HUES48 (cell line): ENCODE measurements at regions not wholly inside any gene's neighbourhood (a gene's known extent, or its start where the extent isn't known, plus 50 kb on each side); places are given as distances from the start of the nearest gene placed in this dataset.

Source experiments
- H3K27ac ChIP-seq: one replicate; pipeline ENCODE4 v1.7.0; 2013; ENCODE audit warnings: low read depth, low read length, inconsistent platforms
- H3K27me3 ChIP-seq: 2 replicates; pipeline ENCODE4 v1.6.1; 2013; ENCODE audit warnings: mild to moderate bottlenecking, low read length; ENCODE audit not compliant: control insufficient read depth, insufficient read depth
- H3K36me3 ChIP-seq: 2 replicates; pipeline ENCODE4 v1.6.1; 2013; ENCODE audit warnings: low read length; ENCODE audit not compliant: control insufficient read depth, insufficient read depth
- H3K4me1 ChIP-seq: 2 replicates; pipeline ENCODE4 v1.6.1; 2013; ENCODE audit warnings: mild to moderate bottlenecking, low read length; ENCODE audit not compliant: control insufficient read depth, insufficient read depth
- H3K4me3 ChIP-seq: 2 replicates; pipeline ENCODE4 v1.5.1; 2013; ENCODE audit warnings: mild to moderate bottlenecking, low read depth, low read length
- H3K9ac ChIP-seq: 2 replicates; pipeline ENCODE4 v1.6.1; 2013; ENCODE audit warnings: mild to moderate bottlenecking, low read depth, low read length, moderate library complexity
- H3K9me3 ChIP-seq: 2 replicates; pipeline ENCODE4 v1.6.1; 2013; ENCODE audit warnings: low read length; ENCODE audit not compliant: control insufficient read depth, insufficient read depth

GRCh38 chr22:34045311-34045710 lies 125.0 kb upstream of the LARGE1 start:
- Histone ChIP-seq H3K9me3 (no peaks in the 10 kb centered on the region), H3K4me3 (no peak overlapping the region), H3K9ac (no peak overlapping the region), H3K27me3 (no peaks in the 10 kb centered on the region), H3K27ac (no peak overlapping the region), H3K36me3 (no peaks in the 10 kb centered on the region), H3K4me1 (no peaks in the 10 kb centered on the region)

- H3K9me3 ChIP-seq = peaks cover 21% of the 10 kb centered on the region
- no peak overlapping the region for H3K9ac ChIP-seq
- no peaks in the 10 kb centered on the region for H3K36me3 ChIP-seq
- H3K4me1 ChIP-seq = no peaks in the 10 kb centered on the region
- no peak overlapping the region for H3K4me3 ChIP-seq
- no peak overlapping the region for H3K27ac ChIP-seq
- H3K27me3 ChIP-seq = no peaks in the 10 kb centered on the region
These were observed 135.4 kb upstream of the LARGE1 start for GRCh38 chr22:34055525-34056200.

- Histone ChIP-seq H3K9ac (no peak overlapping the region), H3K36me3 (no peaks in the 10 kb centered on the region), H3K27ac (no peak overlapping the region), H3K4me3 (no peak overlapping the region), H3K27me3 (no peaks in the 10 kb centered on the region), H3K4me1 (no peaks in the 10 kb centered on the region), H3K9me3 (peaks cover 21% of the 10 kb centered on the region)
These were observed 137.4 kb upstream of the LARGE1 start for GRCh38 chr22:34057726-34058125.

- Histone ChIP-seq H3K4me3 (no peak overlapping the region), H3K27me3 (no peaks in the 10 kb centered on the region), H3K9ac (no peak overlapping the region), H3K27ac (no peak overlapping the region), H3K9me3 (peaks cover 5% of the 10 kb centered on the region; the same call in 1 of the 2 replicates), H3K4me1 (no peaks in the 10 kb centered on the region), H3K36me3 (no peaks in the 10 kb centered on the region)
These were observed 144.4 kb upstream of the LARGE1 start for GRCh38 chr22:34064696-34065095.

GRCh38 chr22:34067031-34067430 lies 146.8 kb upstream of the LARGE1 start:
- no peaks in the 10 kb centered on the region for H3K9me3 ChIP-seq

GRCh38 chr22:34068001-34068400 lies 147.7 kb upstream of the LARGE1 start:
- no peak overlapping the region for H3K9ac ChIP-seq
- H3K4me1 ChIP-seq = no peaks in the 10 kb centered on the region
- no peak overlapping the region for H3K27ac ChIP-seq
- no peaks in the 10 kb centered on the region for H3K27me3 ChIP-seq
- H3K4me3 ChIP-seq = no peak overlapping the region
- H3K9me3 ChIP-seq = no peaks in the 10 kb centered on the region
- H3K36me3 ChIP-seq = no peaks in the 10 kb centered on the region

More at GRCh38 chr22:34067031-34067430, 146.8 kb upstream of the LARGE1 start:
- Histone ChIP-seq H3K9ac (no peak overlapping the region), H3K27me3 (no peaks in the 10 kb centered on the region), H3K27ac (no peak overlapping the region), H3K36me3 (no peaks in the 10 kb centered on the region), H3K4me3 (no peak overlapping the region), H3K4me1 (no peaks in the 10 kb centered on the region)

GRCh38 chr22:34070051-34070450 lies 149.8 kb upstream of the LARGE1 start:
- Histone ChIP-seq H3K36me3 (no peaks in the 10 kb centered on the region), H3K27me3 (no peaks in the 10 kb centered on the region), H3K4me1 (no peaks in the 10 kb centered on the region), H3K9me3 (no peaks in the 10 kb centered on the region), H3K27ac (no peak overlapping the region), H3K9ac (no peak overlapping the region), H3K4me3 (no peak overlapping the region)

GRCh38 chr22:34070531-34070930 lies 150.3 kb upstream of the LARGE1 start:
- H3K27ac ChIP-seq = no peak overlapping the region
- H3K9me3 ChIP-seq = no peaks in the 10 kb centered on the region
- H3K4me1 ChIP-seq = no peaks in the 10 kb centered on the region
- H3K27me3 ChIP-seq = no peaks in the 10 kb centered on the region
- H3K9ac ChIP-seq = no peak overlapping the region
- no peaks in the 10 kb centered on the region for H3K36me3 ChIP-seq
- no peak overlapping the region for H3K4me3 ChIP-seq

GRCh38 chr22:34072585-34072984 lies 152.3 kb upstream of the LARGE1 start:
- no peaks in the 10 kb centered on the region for H3K9me3 ChIP-seq
- H3K9ac ChIP-seq = no peak overlapping the region
- no peak overlapping the region for H3K4me3 ChIP-seq

GRCh38 chr22:34080433-34080832 lies 160.2 kb upstream of the LARGE1 start:
- Histone ChIP-seq H3K27ac (no peak overlapping the region), H3K36me3 (no peaks in the 10 kb centered on the region), H3K4me3 (no peak overlapping the region), H3K4me1 (no peaks in the 10 kb centered on the region), H3K27me3 (no peaks in the 10 kb centered on the region), H3K9ac (no peak overlapping the region), H3K9me3 (no peaks in the 10 kb centered on the region)

More at GRCh38 chr22:34072585-34072984, 152.3 kb upstream of the LARGE1 start:
- no peaks in the 10 kb centered on the region for H3K36me3 ChIP-seq
- no peaks in the 10 kb centered on the region for H3K4me1 ChIP-seq
- H3K27me3 ChIP-seq = no peaks in the 10 kb centered on the region
- no peak overlapping the region for H3K27ac ChIP-seq

- peaks cover 4% of the 10 kb centered on the region; the same call in 1 of the 2 replicates for H3K9me3 ChIP-seq
- no peaks in the 10 kb centered on the region for H3K4me1 ChIP-seq
- H3K36me3 ChIP-seq = no peaks in the 10 kb centered on the region
- no peaks in the 10 kb centered on the region for H3K27me3 ChIP-seq
- no peak overlapping the region for H3K4me3 ChIP-seq
- H3K27ac ChIP-seq = no peak overlapping the region
- H3K9ac ChIP-seq = no peak overlapping the region
These were observed 176.5 kb upstream of the LARGE1 start for GRCh38 chr22:34096770-34097169.
